HUES6 (cell line): ENCODE measurements at regions not wholly inside any gene's neighbourhood (a gene's known extent, or its start where the extent isn't known, plus 50 kb on each side); places are given as distances from the start of the nearest gene placed in this dataset.

ENCODE experiments used
- H3K27ac ChIP-seq: 2 replicates; pipeline ENCODE4 v1.7.0; 2013; ENCODE audit warnings: low read depth, mild to moderate bottlenecking, low read length, inconsistent platforms
- H3K27me3 ChIP-seq: 2 replicates; pipeline ENCODE4 v1.6.1; 2013; ENCODE audit warnings: low read length; ENCODE audit not compliant: control insufficient read depth, insufficient read depth
- H3K36me3 ChIP-seq: 2 replicates; pipeline ENCODE4 v1.6.1; 2013; ENCODE audit warnings: low read length; ENCODE audit not compliant: control insufficient read depth, insufficient read depth
- H3K4me1 ChIP-seq: 2 replicates; pipeline ENCODE4 v1.6.1; 2013; ENCODE audit warnings: low read length; ENCODE audit not compliant: control insufficient read depth, insufficient read depth
- H3K4me3 ChIP-seq: 2 replicates; pipeline ENCODE4 v1.5.1; 2013; ENCODE audit warnings: low read depth, low read length
- H3K9ac ChIP-seq: one replicate; pipeline ENCODE4 v1.6.1; 2013; ENCODE audit warnings: mild to moderate bottlenecking, low read length
- H3K9me3 ChIP-seq: 2 replicates; pipeline ENCODE4 v1.6.1; 2013; ENCODE audit warnings: low read depth, low read length; ENCODE audit not compliant: control insufficient read depth, insufficient read depth

- no peaks in the 10 kb centered on the region for H3K27me3 ChIP-seq
- H3K27ac ChIP-seq, result no peak overlapping the region
- no peak overlapping the region for H3K4me3 ChIP-seq
- no peaks in the 10 kb centered on the region for H3K4me1 ChIP-seq
- H3K9me3 ChIP-seq, result no peaks in the 10 kb centered on the region
- H3K9ac ChIP-seq, result no peak overlapping the region
- H3K36me3 ChIP-seq, result no peaks in the 10 kb centered on the region
Measured at GRCh38 chr13:109595471-109595870, 190.9 kb downstream of the IRS2 start.

- H3K4me3 ChIP-seq, result no peak overlapping the region
- H3K4me1 ChIP-seq, result no peaks in the 10 kb centered on the region
- H3K27ac ChIP-seq, result no peak overlapping the region
- H3K9ac ChIP-seq, result no peak overlapping the region
- no peaks in the 10 kb centered on the region for H3K27me3 ChIP-seq
- H3K36me3 ChIP-seq, result no peaks in the 10 kb centered on the region
- no peaks in the 10 kb centered on the region for H3K9me3 ChIP-seq
Measured at GRCh38 chr13:109593230-109593629, 193.2 kb downstream of the IRS2 start.

DNA sequence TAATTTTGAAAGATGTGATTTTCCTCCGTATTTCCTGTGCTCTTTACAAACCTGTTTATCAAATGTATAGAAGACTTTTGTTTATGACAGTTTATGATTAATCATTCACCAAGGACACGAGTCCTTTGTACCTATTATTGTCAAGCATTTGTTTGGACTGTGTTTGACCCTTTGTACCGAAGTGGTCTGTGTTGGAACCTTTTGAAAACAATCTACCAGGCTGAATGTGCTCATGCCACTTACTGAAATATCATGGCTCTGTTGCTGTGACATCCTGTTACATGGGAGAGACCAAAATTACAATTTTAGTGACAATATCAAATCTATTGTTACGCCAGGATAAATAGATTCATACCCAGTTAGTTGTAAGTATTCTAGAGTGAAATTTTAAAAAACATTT lies 193.6 kb downstream of the IRS2 start:
- no peaks in the 10 kb centered on the region for H3K9me3 ChIP-seq
- no peak overlapping the region for H3K27ac ChIP-seq
- no peaks in the 10 kb centered on the region for H3K27me3 ChIP-seq
- no peak overlapping the region for H3K9ac ChIP-seq
- no peak overlapping the region for H3K4me3 ChIP-seq
- no peaks in the 10 kb centered on the region for H3K36me3 ChIP-seq
- no peaks in the 10 kb centered on the region for H3K4me1 ChIP-seq

GRCh38 chr13:109587689-109588088 lies 198.7 kb downstream of the IRS2 start:
- no peaks in the 10 kb centered on the region for H3K27me3 ChIP-seq
- H3K27ac ChIP-seq, result no peak overlapping the region
- no peaks in the 10 kb centered on the region for H3K9me3 ChIP-seq
- no peaks in the 10 kb centered on the region for H3K36me3 ChIP-seq
- no peak overlapping the region for H3K9ac ChIP-seq
- no peak overlapping the region for H3K4me3 ChIP-seq
- H3K4me1 ChIP-seq, result no peaks in the 10 kb centered on the region

DNA sequence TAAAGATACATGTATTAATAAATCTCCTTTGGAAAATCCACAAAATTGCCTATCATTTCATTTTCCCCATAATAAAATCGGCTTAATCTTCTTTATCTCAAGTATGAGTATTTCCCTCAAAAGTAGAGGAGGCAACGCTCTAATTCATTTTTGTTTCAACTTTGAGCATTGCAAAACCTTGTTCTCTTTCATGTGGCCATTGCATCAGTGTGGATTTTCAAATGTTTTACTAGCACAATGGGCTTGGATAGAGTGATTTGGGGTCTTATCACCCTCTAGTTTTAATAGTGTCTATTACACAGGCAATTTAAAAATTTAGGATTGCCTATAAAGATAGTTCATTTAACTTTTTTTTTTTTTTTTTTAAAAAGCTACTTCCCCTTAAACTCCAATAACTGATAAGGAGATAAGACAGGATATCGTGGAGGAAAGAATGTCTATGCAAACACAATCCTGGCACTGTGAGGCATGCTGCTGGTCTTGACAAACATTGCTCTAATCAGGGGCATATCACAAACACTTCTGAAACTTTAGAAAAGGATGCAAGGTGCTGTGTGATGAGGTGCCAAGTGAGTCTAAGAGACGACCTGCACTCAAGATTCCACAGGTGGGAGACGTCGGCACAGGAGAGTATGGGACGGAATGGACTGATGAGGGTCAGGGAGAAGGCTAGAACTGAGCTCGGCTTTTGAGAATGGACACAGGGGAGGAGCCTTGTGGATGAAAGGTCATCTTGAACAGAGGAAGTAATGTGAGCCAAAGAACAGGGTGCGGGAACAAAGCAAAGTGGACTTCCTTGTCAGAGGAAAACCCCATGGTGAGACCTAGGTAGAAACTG lies 199.7 kb downstream of the IRS2 start:
- Histone ChIP-seq H3K27ac (no peak overlapping the region), H3K4me1 (no peaks in the 10 kb centered on the region), H3K9me3 (no peaks in the 10 kb centered on the region), H3K36me3 (no peaks in the 10 kb centered on the region), H3K9ac (no peak overlapping the region), H3K4me3 (no peak overlapping the region), H3K27me3 (no peaks in the 10 kb centered on the region)

DNA sequence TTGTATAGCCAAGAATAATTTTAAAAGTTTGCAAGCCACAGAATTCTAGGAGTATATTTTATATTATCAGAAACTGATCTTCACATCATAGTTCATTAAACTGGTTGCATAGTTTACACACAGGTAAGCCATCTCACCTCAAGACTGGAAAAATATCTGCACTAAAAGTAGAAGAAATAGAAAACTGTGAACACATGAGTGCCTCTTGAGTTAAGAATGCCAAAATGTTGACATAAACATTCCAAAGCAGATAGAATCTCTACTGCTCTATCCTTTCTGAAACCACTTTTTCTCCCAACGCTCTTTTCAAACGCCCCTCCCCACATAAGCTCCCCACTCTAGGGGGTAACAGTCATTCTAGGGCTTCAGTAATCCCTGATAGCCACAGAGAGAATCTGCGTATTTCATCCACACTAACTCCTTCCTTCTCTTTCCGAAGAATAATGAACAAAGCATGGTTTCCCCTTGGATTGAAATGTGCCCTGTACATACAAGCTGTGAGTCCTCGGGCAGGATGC lies 201.5 kb downstream of the IRS2 start:
- Histone ChIP-seq H3K9me3 (no peaks in the 10 kb centered on the region), H3K27ac (no peak overlapping the region)

GRCh38 chr13:109577191-109577700 lies 209.1 kb downstream of the IRS2 start:
- no peaks in the 10 kb centered on the region for H3K36me3 ChIP-seq
- no peak overlapping the region for H3K27ac ChIP-seq
- no peaks in the 10 kb centered on the region for H3K9me3 ChIP-seq
- no peaks in the 10 kb centered on the region for H3K4me1 ChIP-seq
- no peak overlapping the region for H3K9ac ChIP-seq
- H3K4me3 ChIP-seq, result no peak overlapping the region
- no peaks in the 10 kb centered on the region for H3K27me3 ChIP-seq

More for the DNA sequence above, 201.5 kb downstream of the IRS2 start:
- Histone ChIP-seq H3K27me3 (no peaks in the 10 kb centered on the region), H3K9ac (no peak overlapping the region), H3K36me3 (no peaks in the 10 kb centered on the region), H3K4me1 (no peaks in the 10 kb centered on the region), H3K4me3 (no peak overlapping the region)

- H3K9ac ChIP-seq, result no peak overlapping the region
- H3K9me3 ChIP-seq, result no peaks in the 10 kb centered on the region
- H3K27me3 ChIP-seq, result no peaks in the 10 kb centered on the region
- H3K4me3 ChIP-seq, result no peak overlapping the region
- no peaks in the 10 kb centered on the region for H3K36me3 ChIP-seq
- no peak overlapping the region for H3K27ac ChIP-seq
- H3K4me1 ChIP-seq, result no peaks in the 10 kb centered on the region
Measured at GRCh38 chr13:109576331-109576813, 210.0 kb downstream of the IRS2 start.

- no peaks in the 10 kb centered on the region for H3K9me3 ChIP-seq
- H3K4me3 ChIP-seq, result no peak overlapping the region
- H3K27ac ChIP-seq, result no peak overlapping the region
- H3K4me1 ChIP-seq, result no peaks in the 10 kb centered on the region
- H3K27me3 ChIP-seq, result no peaks in the 10 kb centered on the region
- no peaks in the 10 kb centered on the region for H3K36me3 ChIP-seq
- no peak overlapping the region for H3K9ac ChIP-seq
Measured at GRCh38 chr13:109575821-109576220, 210.6 kb downstream of the IRS2 start.

DNA sequence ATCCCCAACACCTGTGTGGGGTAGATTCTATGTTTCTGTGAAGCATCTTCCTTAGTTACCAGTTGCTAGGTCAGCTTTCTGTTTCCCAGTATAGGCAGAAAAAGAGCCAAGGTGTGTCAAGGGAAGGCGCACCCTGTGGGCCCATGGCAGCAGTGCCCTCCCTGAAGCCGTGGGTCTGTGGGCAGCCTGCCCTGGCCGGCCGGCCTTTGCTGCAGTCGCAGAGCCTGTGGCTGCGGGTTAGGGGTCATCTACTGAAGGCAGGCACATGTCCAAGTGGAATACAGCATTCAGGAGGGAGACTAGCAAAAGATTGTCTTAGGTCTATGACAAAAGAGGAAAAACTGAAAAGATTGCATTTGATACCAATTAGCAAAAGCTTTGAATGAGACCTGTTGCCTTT lies 214.0 kb downstream of the IRS2 start:
- no peak overlapping the region for H3K9ac ChIP-seq
- no peak overlapping the region for H3K4me3 ChIP-seq
- no peak overlapping the region for H3K27ac ChIP-seq
- no peaks in the 10 kb centered on the region for H3K27me3 ChIP-seq
- H3K4me1 ChIP-seq, result no peaks in the 10 kb centered on the region
- H3K36me3 ChIP-seq, result no peaks in the 10 kb centered on the region
- no peaks in the 10 kb centered on the region for H3K9me3 ChIP-seq

DNA sequence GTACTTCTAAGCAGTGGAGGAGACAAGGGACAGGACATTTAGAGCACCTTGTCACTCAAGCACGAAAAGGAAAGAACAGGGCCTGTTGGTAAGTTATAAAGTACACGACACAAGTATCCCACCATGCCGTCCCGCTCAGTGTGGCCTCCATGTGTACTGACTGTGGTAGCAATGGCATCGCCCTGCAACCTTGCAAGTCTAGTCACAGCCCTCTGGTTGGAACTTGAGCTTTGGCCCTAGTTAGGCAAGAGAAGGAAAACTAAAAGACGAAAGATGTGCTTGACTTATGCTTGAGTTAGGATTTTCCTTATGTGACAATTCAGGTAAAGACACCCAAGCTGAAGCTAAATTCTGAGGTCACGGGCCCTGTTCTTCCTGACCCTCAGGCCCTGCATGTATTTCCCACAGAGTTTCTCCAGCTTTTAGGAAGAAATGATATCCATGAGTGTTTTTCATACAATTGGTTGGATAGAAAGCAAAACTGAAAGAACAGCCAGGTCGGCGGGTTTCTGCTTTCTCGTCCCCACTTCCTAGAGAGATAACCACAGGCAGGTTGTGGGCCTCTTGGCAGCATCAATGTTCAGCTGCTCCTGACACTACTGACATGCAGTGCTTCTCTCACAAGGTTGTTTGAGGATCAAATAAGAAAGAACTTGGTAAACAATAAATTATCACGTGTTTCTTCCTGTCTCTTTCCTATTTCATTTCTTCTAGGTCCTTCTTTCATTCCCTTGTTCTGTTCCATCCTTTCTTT lies 216.2 kb downstream of the IRS2 start:
- no peak overlapping the region for H3K9ac ChIP-seq
- H3K9me3 ChIP-seq, result no peaks in the 10 kb centered on the region
- H3K27ac ChIP-seq, result no peak overlapping the region

More for the DNA sequence above, 216.2 kb downstream of the IRS2 start:
- Histone ChIP-seq H3K4me1 (no peaks in the 10 kb centered on the region), H3K4me3 (no peak overlapping the region), H3K27me3 (no peaks in the 10 kb centered on the region), H3K36me3 (no peaks in the 10 kb centered on the region)
